H1 (cell line): ENCODE measurements at regions not wholly inside any gene's neighbourhood (a gene's known extent, or its start where the extent isn't known, plus 50 kb on each side); places are given as distances from the start of the nearest gene placed in this dataset.

Experiments used
- EGR1 ChIP-seq: IDR thresholded peaks from 2 replicates; pipeline ENCODE4 v1.6.1; 2011; ENCODE audit warnings: low read depth, low read length, borderline replicate concordance
- KDM1A ChIP-seq: fragments of 200-600, 300-600 bp; sonication (generic); IDR thresholded peaks from 2 replicates; pipeline ENCODE4 v1.7.1; 2016; ENCODE audit warnings: mild to moderate bottlenecking, low read length, borderline replicate concordance
- NANOG ChIP-seq: IDR thresholded peaks from 2 replicates; pipeline ENCODE4 v1.6.1; 2011; ENCODE audit warnings: low read length, low read depth, mild to moderate bottlenecking, inconsistent platforms; ENCODE audit not compliant: insufficient read depth, poor library complexity, severe bottlenecking
- PHF8 ChIP-seq: fragments of 200-600 bp; sonication (generic); conservative IDR thresholded peaks from 2 replicates; pipeline ENCODE4 v1.7.1; 2012; ENCODE audit warnings: low read depth, mild to moderate bottlenecking, inconsistent platforms, low read length, moderate library complexity
- POLR2A ChIP-seq, 2 experiments: IDR thresholded peaks; 1 replicate in 1 of 2; 2 replicates in 1 of 2; pipeline ENCODE4 v1.6.1; 2011; ENCODE audit warnings: low read depth in 2 of 2, low read length in 2 of 2, mild to moderate bottlenecking in 2 of 2; ENCODE audit errors: control extremely low read depth in 1 of 2
- SIN3A ChIP-seq, 2 experiments: IDR thresholded peaks in 1 of 2; conservative IDR thresholded peaks in 1 of 2; 2 replicates each; pipeline ENCODE4 v1.6.1; 2011 to 2012; ENCODE audit warnings: low read length in 2 of 2, improper control_type of control experiment in 1 of 2, low read depth in 1 of 2, mild to moderate bottlenecking in 1 of 2
- TAF1 ChIP-seq: IDR thresholded peaks from 2 replicates; pipeline ENCODE4 v1.6.1; 2011; ENCODE audit warnings: mild to moderate bottlenecking, low read depth, low read length
- ZNF274 ChIP-seq: IDR thresholded peaks from 2 replicates; pipeline ENCODE4 v1.7.0; 2012; ENCODE audit warnings: low read length, borderline replicate concordance; ENCODE audit errors: extremely low read depth
- TF ChIP-seq, protein P1 (sequence below): IDR thresholded peaks from 2 replicates; pipeline ENCODE4 v1.6.1; 2011; ENCODE audit warnings: low read depth, mild to moderate bottlenecking, low read length; ENCODE audit not compliant: insufficient read depth
- TF ChIP-seq, protein P2 (sequence below), 3 experiments: IDR thresholded peaks; 1 replicate in 2 of 3; 2 replicates in 1 of 3; pipeline versions ENCODE4 v1.5.1 to v1.6.1; 2011; ENCODE audit warnings: low read length in 3 of 3, mild to moderate bottlenecking in 3 of 3, inconsistent platforms in 2 of 3, low read depth in 1 of 3, moderate library complexity in 1 of 3; ENCODE audit not compliant: insufficient read depth in 1 of 3; ENCODE audit errors: control extremely low read depth in 1 of 3

DNA sequence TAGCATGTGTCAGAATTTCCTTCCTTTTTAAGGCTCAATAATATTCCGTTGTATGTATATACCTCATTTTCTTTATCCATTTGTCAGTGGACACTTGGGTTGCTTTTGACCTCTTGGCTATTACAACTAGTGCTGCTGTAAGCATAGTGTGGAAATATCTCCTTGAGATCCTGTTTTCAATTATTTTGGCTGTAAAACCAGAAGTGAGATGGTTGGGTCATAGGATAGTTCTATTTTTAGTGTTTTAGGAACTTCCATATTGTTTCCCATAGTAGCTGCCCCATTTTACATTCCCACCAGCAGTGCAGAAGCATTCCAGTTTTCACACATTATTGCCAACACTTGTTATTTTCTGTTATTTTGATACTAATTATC, 70.4 kb upstream of the C15orf39 start:
- TF ChIP-seq, protein P1, sequence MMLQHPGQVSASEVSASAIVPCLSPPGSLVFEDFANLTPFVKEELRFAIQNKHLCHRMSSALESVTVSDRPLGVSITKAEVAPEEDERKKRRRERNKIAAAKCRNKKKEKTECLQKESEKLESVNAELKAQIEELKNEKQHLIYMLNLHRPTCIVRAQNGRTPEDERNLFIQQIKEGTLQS, result no peak
- TF ChIP-seq POLR2A (IDR thresholded peaks at IDR 0.05; ENCODE audit: control extremely low read depth in 1 of 2, low read depth in 2 of 2, low read length in 2 of 2) (no peak), SIN3A (conservative IDR thresholded peaks at IDR 0.05 in 1 of 2, IDR thresholded peaks at IDR 0.05 in 1 of 2; ENCODE audit: low read depth in 1 of 2, low read length in 2 of 2) (no peak), KDM1A (no peak), NANOG (no peak), ZNF274 (no peak), EGR1 (no peak), TAF1 (no peak), PHF8 (no peak)
- TF ChIP-seq, protein P2, sequence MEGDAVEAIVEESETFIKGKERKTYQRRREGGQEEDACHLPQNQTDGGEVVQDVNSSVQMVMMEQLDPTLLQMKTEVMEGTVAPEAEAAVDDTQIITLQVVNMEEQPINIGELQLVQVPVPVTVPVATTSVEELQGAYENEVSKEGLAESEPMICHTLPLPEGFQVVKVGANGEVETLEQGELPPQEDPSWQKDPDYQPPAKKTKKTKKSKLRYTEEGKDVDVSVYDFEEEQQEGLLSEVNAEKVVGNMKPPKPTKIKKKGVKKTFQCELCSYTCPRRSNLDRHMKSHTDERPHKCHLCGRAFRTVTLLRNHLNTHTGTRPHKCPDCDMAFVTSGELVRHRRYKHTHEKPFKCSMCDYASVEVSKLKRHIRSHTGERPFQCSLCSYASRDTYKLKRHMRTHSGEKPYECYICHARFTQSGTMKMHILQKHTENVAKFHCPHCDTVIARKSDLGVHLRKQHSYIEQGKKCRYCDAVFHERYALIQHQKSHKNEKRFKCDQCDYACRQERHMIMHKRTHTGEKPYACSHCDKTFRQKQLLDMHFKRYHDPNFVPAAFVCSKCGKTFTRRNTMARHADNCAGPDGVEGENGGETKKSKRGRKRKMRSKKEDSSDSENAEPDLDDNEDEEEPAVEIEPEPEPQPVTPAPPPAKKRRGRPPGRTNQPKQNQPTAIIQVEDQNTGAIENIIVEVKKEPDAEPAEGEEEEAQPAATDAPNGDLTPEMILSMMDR (IDR thresholded peaks at IDR 0.05; ENCODE audit: control extremely low read depth in 1 of 3, insufficient read depth in 1 of 3, low read depth in 1 of 3, low read length in 3 of 3), result no peak
